ENCODE measurements at regions not wholly inside any gene's neighbourhood (a gene's known extent, or its start where the extent isn't known, plus 50 kb on each side); places are given as distances from the start of the nearest gene placed in this dataset.

- TF ChIP-seq POLR2A (IDR thresholded peaks at IDR 0.05) (no peak), CTCF (IDR thresholded peaks at IDR 0.05) (no peak), POLR2AphosphoS5 (IDR thresholded peaks at IDR 0.05; ENCODE audit: insufficient read depth in 1 of 2, low read depth in 1 of 2) (no peak)
Observed at GRCh38 chr2:583666-584065, 93.5 kb downstream of the TMEM18 start.

Measured in vagina (tissue), 2 donors.